HL-60 (cell line): ENCODE measurements at regions not wholly inside any gene's neighbourhood (a gene's known extent, or its start where the extent isn't known, plus 50 kb on each side); places are given as distances from the start of the nearest gene placed in this dataset.

ENCODE experiments used
- DNase-seq, 2 experiments: peaks; one replicate each; pipeline ENCODE4 v3.0.0-alpha.2; 2010 to 2020; ENCODE audit warnings: low read depth in 1 of 2, low spot score in 1 of 2
- H3K27ac ChIP-seq: fragments of 250-450 bp; sonication (Bioruptor Pico); replicated peaks from 2 replicates; pipeline ENCODE4 v1.5.1; 2020; ENCODE audit warnings: mild to moderate bottlenecking, moderate library complexity
- H3K27me3 ChIP-seq: fragments of 250-450 bp; sonication (Bioruptor Pico); 2 replicates; pipeline ENCODE4 v1.5.1; 2021; ENCODE audit warnings: mild to moderate bottlenecking, moderate library complexity; ENCODE audit not compliant: insufficient read depth, poor library complexity, severe bottlenecking
- H3K4me3 ChIP-seq: replicated peaks from 2 replicates; pipeline ENCODE4 v1.5.1; 2011; ENCODE audit warnings: mild to moderate bottlenecking, control low read depth, low read length; ENCODE audit not compliant: insufficient read depth
- CTCF ChIP-seq: IDR thresholded peaks from one replicate; pipeline ENCODE4 v1.5.1; 2011; ENCODE audit warnings: low read length, control low read depth, inconsistent platforms; ENCODE audit not compliant: insufficient read depth
- GABPA ChIP-seq: IDR thresholded peaks from 2 replicates; pipeline ENCODE4 v1.6.1; 2012; ENCODE audit warnings: low read depth
- POLR2AphosphoS5 ChIP-seq: IDR thresholded peaks from 2 replicates; pipeline ENCODE4 v1.6.1; 2012; ENCODE audit warnings: low read depth
- SPI1 ChIP-seq: IDR thresholded peaks from 2 replicates; pipeline ENCODE4 v1.6.1; 2012; ENCODE audit warnings: low read depth, mild to moderate bottlenecking, borderline replicate concordance
- TF ChIP-seq, protein P1 (sequence below): IDR thresholded peaks from 2 replicates; pipeline ENCODE4 v1.6.1; 2012; ENCODE audit warnings: low read depth; ENCODE audit not compliant: insufficient replicate concordance

DNA sequence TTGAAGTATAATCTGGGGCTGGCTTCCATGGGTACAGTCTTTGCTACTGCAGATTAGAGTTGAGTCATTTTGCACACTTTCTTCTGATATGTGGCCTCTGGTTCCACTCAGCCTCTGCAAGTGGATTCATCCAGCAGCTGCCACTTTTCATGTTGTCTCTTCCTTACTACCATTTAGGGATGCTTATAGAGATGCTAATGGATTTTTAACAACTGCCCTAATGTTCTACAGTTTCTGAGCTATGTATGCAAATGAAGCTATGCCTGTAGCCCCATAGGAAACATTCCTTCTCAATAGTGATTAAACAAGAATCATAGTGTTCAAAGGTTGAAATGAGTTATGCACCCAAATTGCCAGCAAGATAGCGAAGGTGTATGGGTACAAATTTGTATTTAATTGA lies 456.0 kb upstream of the ITGA1 start:
- Histone ChIP-seq H3K4me3 (no peak overlapping the region), H3K27ac (no peak overlapping the region), H3K27me3 (no peaks in the 10 kb centered on the region)
- DNase-seq, result no peak
- TF ChIP-seq SPI1 (no peak), POLR2AphosphoS5 (no peak), CTCF (no peak)

DNA sequence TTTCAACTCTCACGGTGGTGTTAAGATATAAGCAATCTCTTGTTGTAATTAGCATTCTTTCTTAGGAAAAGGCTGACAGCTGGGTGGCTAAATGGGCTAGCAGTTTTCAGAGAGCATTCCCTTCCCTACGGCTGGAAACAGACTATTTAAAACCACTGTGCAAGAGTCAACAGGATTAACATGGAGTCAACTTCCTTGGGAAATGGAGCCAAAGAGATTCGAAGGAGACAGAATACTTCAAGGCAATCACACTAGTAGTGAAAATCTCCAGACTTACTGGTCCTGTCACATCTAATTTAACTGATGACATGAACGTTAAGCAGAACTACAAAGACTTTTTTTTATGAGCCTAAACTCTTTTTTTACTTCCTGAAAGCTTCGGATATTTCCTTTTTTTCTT lies 453.3 kb upstream of the ITGA1 start:
- Histone ChIP-seq H3K27ac (no peak overlapping the region), H3K27me3 (no peaks in the 10 kb centered on the region), H3K4me3 (no peak overlapping the region)
- TF ChIP-seq, protein P1, sequence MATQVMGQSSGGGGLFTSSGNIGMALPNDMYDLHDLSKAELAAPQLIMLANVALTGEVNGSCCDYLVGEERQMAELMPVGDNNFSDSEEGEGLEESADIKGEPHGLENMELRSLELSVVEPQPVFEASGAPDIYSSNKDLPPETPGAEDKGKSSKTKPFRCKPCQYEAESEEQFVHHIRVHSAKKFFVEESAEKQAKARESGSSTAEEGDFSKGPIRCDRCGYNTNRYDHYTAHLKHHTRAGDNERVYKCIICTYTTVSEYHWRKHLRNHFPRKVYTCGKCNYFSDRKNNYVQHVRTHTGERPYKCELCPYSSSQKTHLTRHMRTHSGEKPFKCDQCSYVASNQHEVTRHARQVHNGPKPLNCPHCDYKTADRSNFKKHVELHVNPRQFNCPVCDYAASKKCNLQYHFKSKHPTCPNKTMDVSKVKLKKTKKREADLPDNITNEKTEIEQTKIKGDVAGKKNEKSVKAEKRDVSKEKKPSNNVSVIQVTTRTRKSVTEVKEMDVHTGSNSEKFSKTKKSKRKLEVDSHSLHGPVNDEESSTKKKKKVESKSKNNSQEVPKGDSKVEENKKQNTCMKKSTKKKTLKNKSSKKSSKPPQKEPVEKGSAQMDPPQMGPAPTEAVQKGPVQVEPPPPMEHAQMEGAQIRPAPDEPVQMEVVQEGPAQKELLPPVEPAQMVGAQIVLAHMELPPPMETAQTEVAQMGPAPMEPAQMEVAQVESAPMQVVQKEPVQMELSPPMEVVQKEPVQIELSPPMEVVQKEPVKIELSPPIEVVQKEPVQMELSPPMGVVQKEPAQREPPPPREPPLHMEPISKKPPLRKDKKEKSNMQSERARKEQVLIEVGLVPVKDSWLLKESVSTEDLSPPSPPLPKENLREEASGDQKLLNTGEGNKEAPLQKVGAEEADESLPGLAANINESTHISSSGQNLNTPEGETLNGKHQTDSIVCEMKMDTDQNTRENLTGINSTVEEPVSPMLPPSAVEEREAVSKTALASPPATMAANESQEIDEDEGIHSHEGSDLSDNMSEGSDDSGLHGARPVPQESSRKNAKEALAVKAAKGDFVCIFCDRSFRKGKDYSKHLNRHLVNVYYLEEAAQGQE, result no peak
- TF ChIP-seq GABPA, result no peak
- no peak for TF ChIP-seq SPI1
- TF ChIP-seq CTCF, result no peak
- TF ChIP-seq POLR2AphosphoS5, result no peak
- DNase-seq, result no peak

- no peak overlapping the region for H3K4me3 ChIP-seq
- TF ChIP-seq, protein P1, result no peak
- TF ChIP-seq GABPA, result no peak
- no peak for TF ChIP-seq POLR2AphosphoS5
- no peak for TF ChIP-seq SPI1
- no peak for TF ChIP-seq CTCF
- DNase-seq, result no peak
- H3K27ac ChIP-seq, result no peak overlapping the region
- H3K27me3 ChIP-seq, result no peaks in the 10 kb centered on the region
These were observed 448.4 kb upstream of the ITGA1 start for GRCh38 chr5:52339285-52339684.

GRCh38 chr5:52342361-52342760 lies 445.4 kb upstream of the ITGA1 start:
- H3K27ac ChIP-seq, result no peak overlapping the region
- no peak for TF ChIP-seq CTCF
- TF ChIP-seq SPI1, result no peak
- TF ChIP-seq, protein P1, result no peak
- TF ChIP-seq POLR2AphosphoS5, result no peak
- TF ChIP-seq GABPA, result no peak
- H3K4me3 ChIP-seq, result no peak overlapping the region
- DNase-seq, result no peak
- H3K27me3 ChIP-seq, result no peaks in the 10 kb centered on the region
